GM12878 (cell line): ENCODE measurements at regions not wholly inside any gene's neighbourhood (a gene's known extent, or its start where the extent isn't known, plus 50 kb on each side); places are given as distances from the start of the nearest gene placed in this dataset.

Source experiments
- ATAC-seq: fragments of 200-7000 bp; cut with Tn5 transposase; 3 replicates; pipeline ENCODE4 v1.9.1; 2020; ENCODE audit warnings: mild to moderate bottlenecking, moderate library complexity
- BruUV-seq: library from RNA; stranded (reverse); fragments of 400-500 nt; replicated peaks from 2 replicates; lab custom pipeline; 2021; lab: Mats Ljungman, UMichigan
- CTCF ChIA-PET: fragments of 300-600 bp; sonication (Branson Sonifier 250); formaldehyde crosslinking; extraction: SDS; loops from one replicate; lab custom pipeline; 2021; ENCODE audit warnings: inconsistent platforms; lab: Yijun Ruan, JAX
- POLR2A ChIA-PET: fragments of 350-600 bp; formaldehyde crosslinking; extraction: SDS; loops from one replicate; lab custom pipeline; 2021; ENCODE audit warnings: inconsistent platforms; lab: Charles Lee
- RAD21 ChIA-PET: fragments of 300-600 bp; sonication (Branson Sonifier 250); formaldehyde crosslinking; loops from one replicate; lab custom pipeline; 2023; ENCODE audit warnings: antibody characterized with exemption; ENCODE audit not compliant: unreplicated experiment; lab: Charles Lee
- SMC1A ChIA-PET: fragments of 300-600 bp; sonication (Branson Sonifier 250); formaldehyde crosslinking; loops from one replicate; lab custom pipeline; 2023; ENCODE audit not compliant: unreplicated experiment, uncharacterized antibody; lab: Charles Lee
- DNase-seq: peaks from one replicate; pipeline ENCODE4 v3.0.0-alpha.2; 2011; ENCODE audit warnings: low read depth, low spot score
- FAIRE-seq: peaks from 3 replicates; lab custom pipeline; 2011; peaks lifted over from hg19 to GRCh38; lab: Jason Lieb, UNC
- H2AFZ ChIP-seq: 2 replicates; pipeline ENCODE4 v1.6.0; 2011; ENCODE audit warnings: low read depth, low read length, control low read depth; ENCODE audit not compliant: control insufficient read depth
- H3K27ac ChIP-seq: 2 replicates; pipeline ENCODE4 v1.5.1; 2011; ENCODE audit warnings: control low read depth; ENCODE audit not compliant: control insufficient read depth, insufficient read depth
- H3K27me3 ChIP-seq, 2 experiments: replicated peaks in 1 of 2; 2 replicates each; pipeline versions ENCODE4 v1.6.0 to v1.6.1; 2011; ENCODE audit warnings: low read length in 1 of 2; ENCODE audit not compliant: control insufficient read depth in 2 of 2, insufficient read depth in 2 of 2
- H3K36me3 ChIP-seq, 2 experiments: 2 replicates each; pipeline ENCODE4 v1.5.1; 2011; ENCODE audit warnings: low read length in 1 of 2; ENCODE audit not compliant: control insufficient read depth in 2 of 2, insufficient read depth in 2 of 2
- H3K4me1 ChIP-seq: 2 replicates; pipeline ENCODE4 v1.6.1; 2011; ENCODE audit warnings: mild to moderate bottlenecking, low read length, moderate library complexity, mixed read lengths; ENCODE audit not compliant: control insufficient read depth, insufficient read depth
- H3K4me2 ChIP-seq: 2 replicates; pipeline ENCODE4 v1.6.0; 2011; ENCODE audit warnings: control low read depth; ENCODE audit not compliant: control insufficient read depth, insufficient read depth
- H3K4me3 ChIP-seq: fragments of 200-600 bp; sonication (generic); 2 replicates; pipeline ENCODE4 v1.5.1; 2016
- H3K79me2 ChIP-seq: 2 replicates; pipeline ENCODE4 v1.6.0; 2011; ENCODE audit warnings: low read length; ENCODE audit not compliant: control insufficient read depth, insufficient read depth
- H3K9ac ChIP-seq: 2 replicates; pipeline ENCODE4 v1.8.0; 2011; ENCODE audit warnings: low read length, control low read depth, mixed read lengths; ENCODE audit not compliant: control insufficient read depth, insufficient read depth
- H3K9me3 ChIP-seq: replicated peaks from 3 replicates; pipeline ENCODE4 v1.5.1; 2011; ENCODE audit warnings: mild to moderate bottlenecking, low read length; ENCODE audit not compliant: control insufficient read depth, insufficient read depth
- H4K20me1 ChIP-seq: 2 replicates; pipeline ENCODE4 v1.6.0; 2011; ENCODE audit not compliant: control insufficient read depth, insufficient read depth
- ATF3 ChIP-seq: IDR thresholded peaks from 2 replicates; pipeline ENCODE4 v1.6.1; 2011; ENCODE audit warnings: low read depth, mild to moderate bottlenecking, low read length, moderate library complexity, borderline replicate concordance; ENCODE audit errors: extremely low read depth
- FOS ChIP-seq: IDR thresholded peaks from 3 replicates; pipeline ENCODE4 v1.6.1; 2011; ENCODE audit warnings: borderline replicate concordance; ENCODE audit not compliant: insufficient read length; ENCODE audit errors: extremely low read depth
- GATAD2B ChIP-seq: fragments of 450-650 bp; conservative IDR thresholded peaks from 2 replicates; pipeline ENCODE4 v1.6.1; 2017; ENCODE audit warnings: low read depth, mild to moderate bottlenecking, moderate library complexity
- IKZF2 ChIP-seq, 2 experiments: fragments of 450-650 bp; IDR thresholded peaks; 2 replicates each; pipeline ENCODE4 v1.6.1; 2017; ENCODE audit warnings: mild to moderate bottlenecking in 2 of 2, moderate library complexity in 2 of 2
- IRF3 ChIP-seq: fragments of 450-650 bp; IDR thresholded peaks from 2 replicates; pipeline ENCODE4 v1.6.1; 2014; ENCODE audit warnings: mild to moderate bottlenecking
- PAX5 ChIP-seq: IDR thresholded peaks from 2 replicates; pipeline ENCODE4 v1.6.1; 2011; ENCODE audit warnings: low read depth, low read length, borderline replicate concordance
- PML ChIP-seq: IDR thresholded peaks from 2 replicates; pipeline ENCODE4 v1.6.1; 2012; ENCODE audit warnings: low read length, inconsistent platforms
- SIX5 ChIP-seq: IDR thresholded peaks from 2 replicates; pipeline ENCODE4 v1.6.1; 2011; ENCODE audit warnings: mild to moderate bottlenecking, low read depth, low read length, moderate library complexity; ENCODE audit not compliant: severe bottlenecking
- SRF ChIP-seq, 2 experiments: IDR thresholded peaks; 2 replicates each; pipeline ENCODE4 v1.6.1; 2011; ENCODE audit warnings: low read depth in 2 of 2, low read length in 2 of 2, mild to moderate bottlenecking in 1 of 2, moderate library complexity in 1 of 2
- TAF1 ChIP-seq: IDR thresholded peaks from 2 replicates; pipeline ENCODE4 v1.6.1; 2011; ENCODE audit warnings: mild to moderate bottlenecking, low read depth, low read length, borderline replicate concordance
- YBX1 ChIP-seq: fragments of 450-650 bp; IDR thresholded peaks from 2 replicates; pipeline ENCODE4 v1.6.1; 2016; ENCODE audit warnings: antibody characterized with exemption
- ZBTB4 ChIP-seq: fragments of 450-650 bp; formaldehyde crosslinking; IDR thresholded peaks from 2 replicates; pipeline ENCODE4 v1.4.0; 2022; ENCODE audit warnings: mild to moderate bottlenecking, moderate library complexity
- ZNF24 ChIP-seq: fragments of 450-650 bp; IDR thresholded peaks from 2 replicates; pipeline ENCODE4 v1.6.1; 2017; ENCODE audit warnings: antibody characterized with exemption, mild to moderate bottlenecking
- ZNF687 ChIP-seq: fragments of 450-650 bp; IDR thresholded peaks from 2 replicates; pipeline ENCODE4 v1.6.1; 2017; ENCODE audit warnings: mild to moderate bottlenecking, moderate library complexity
- WGBS: methylation state at CpG from one replicate; pipeline ENCODE4 v1.1.6; 2016; ENCODE audit warnings: low lambda C conversion rate; ENCODE audit not compliant: insufficient replicate concordance, insufficient coverage; ENCODE audit errors: missing lambda C conversion rate; 5-methylcytosine and 5-hydroxymethylcytosine counted together
- in situ Hi-C: fragments of 300-500 bp; cut with MboI; formaldehyde crosslinking; loops from 9 replicates; pipeline ENCODE4 v1.14.3; 2018; ENCODE audit warnings: mixed read lengths
- intact Hi-C: fragments of 100-400 bp; cut with micrococcal nuclease; formaldehyde crosslinking; loops from one replicate; pipeline ENCODE4 v1.14.2; 2022; ENCODE audit not compliant: unreplicated experiment

- BruUV-seq = no TSS peak
- no peaks in the 10 kb centered on the region for H3K36me3 ChIP-seq
- no peak overlapping the region for H3K27ac ChIP-seq
- H3K4me1 ChIP-seq = no peaks in the 10 kb centered on the region
- SMC1A ChIA-PET = no interaction called here
- POLR2A ChIA-PET = no interaction called here
- ATAC-seq = no peak
- no peak overlapping the region for H3K4me3 ChIP-seq
- WGBS = 58% methylated on average over 2 of the region's 2 CpGs
- no peaks in the 10 kb centered on the region for H3K79me2 ChIP-seq
- no peak overlapping the region for H2AFZ ChIP-seq
- intact Hi-C loops = loop anchor here (10.0 kb wide), 2 partner anchors 475 to 605 kb away; no protein-coding TSS in a partner anchor
- TF ChIP-seq IRF3 (no peak), ZNF24 (no peak), PAX5 (no peak), ZNF687 (no peak), ZBTB4 (CRISPR knock-in tag) (no peak), TAF1 (no peak), SIX5 (no peak), FOS (no peak), ATF3 (no peak), GATAD2B (no peak), PML (no peak), IKZF2 (IDR thresholded peaks at IDR 0.05) (no peak), YBX1 (no peak), SRF (IDR thresholded peaks at IDR 0.05; ENCODE audit: low read depth in 2 of 2, low read length in 2 of 2) (no peak)
- TF ChIP-seq, all 136 proteins: peak for 0
- no peak overlapping the region for H3K4me2 ChIP-seq
- no peak overlapping the region for H3K9ac ChIP-seq
- H3K9me3 ChIP-seq = no peaks in the 10 kb centered on the region
- RAD21 ChIA-PET = no interaction called here
- no peak for DNase-seq
- CTCF ChIA-PET = no interaction called here
- in situ Hi-C loops = no loop called here
- no peak for FAIRE-seq
- H3K27me3 ChIP-seq = no peaks in the 10 kb centered on the region
- no peaks in the 10 kb centered on the region for H4K20me1 ChIP-seq
Observed at GRCh38 chr14:55869397-55870049, 248.7 kb upstream of the PELI2 start.
